Small intestine (tissue), 7 donors: ENCODE measurements at regions not wholly inside any gene's neighbourhood (a gene's known extent, or its start where the extent isn't known, plus 50 kb on each side); places are given as distances from the start of the nearest gene placed in this dataset.
"Not testable (repeated sequence)": the region's sequence is repeated elsewhere in the genome, so short reads cannot be mapped to it uniquely, and the experiment has no call there.

Experiments
- DNase-seq, 2 donors: peaks; one replicate each; pipeline versions ENCODE4 v3.0.0 to v3.0.0-alpha.2; 2013
- FAIRE-seq: peaks from 2 replicates; lab custom pipeline; 2012; peaks lifted over from hg19 to GRCh38; lab: Jason Lieb, UNC
- H3K27ac ChIP-seq, 3 donors: one replicate each; pipeline ENCODE4 v1.5.1; 2013; ENCODE audit warnings: low read length in 2 of 3, mild to moderate bottlenecking in 2 of 3, control low read depth in 1 of 3, inconsistent platforms in 1 of 3, low read depth in 1 of 3, moderate library complexity in 1 of 3
- H3K27me3 ChIP-seq, 3 donors: one replicate each; pipeline ENCODE4 v1.6.1; 2013; ENCODE audit warnings: low read length in 3 of 3, inconsistent platforms in 1 of 3; ENCODE audit not compliant: control insufficient read depth in 3 of 3, insufficient read depth in 3 of 3
- H3K36me3 ChIP-seq, 3 donors: one replicate each; pipeline ENCODE4 v1.6.1; 2013; ENCODE audit warnings: low read length in 3 of 3, inconsistent platforms in 1 of 3, low read depth in 1 of 3, mild to moderate bottlenecking in 1 of 3, moderate library complexity in 1 of 3; ENCODE audit not compliant: control insufficient read depth in 3 of 3, insufficient read depth in 2 of 3
- H3K4me1 ChIP-seq, 3 donors: one replicate each; pipeline ENCODE4 v1.6.1; 2013; ENCODE audit warnings: low read length in 2 of 3, inconsistent platforms in 1 of 3, low read depth in 1 of 3, mild to moderate bottlenecking in 1 of 3, moderate library complexity in 1 of 3; ENCODE audit not compliant: control insufficient read depth in 3 of 3, insufficient read depth in 2 of 3
- H3K4me3 ChIP-seq, 3 donors: one replicate each; pipeline ENCODE4 v1.5.1; 2013; ENCODE audit warnings: low read length in 3 of 3, control low read depth in 1 of 3, inconsistent platforms in 1 of 3, low read depth in 1 of 3, mild to moderate bottlenecking in 1 of 3, moderate library complexity in 1 of 3
- H3K9me3 ChIP-seq, 2 donors: one replicate each; pipeline ENCODE4 v1.6.1; 2013; ENCODE audit warnings: low read depth in 1 of 2, low read length in 1 of 2; ENCODE audit not compliant: control insufficient read depth in 2 of 2, insufficient read depth in 1 of 2
- WGBS, 3 donors: extraction: QIAGEN DNeasy Blood & Tissue Kit; methylation state at CpG; one replicate each; pipeline ENCODE4 v1.1.7; 2013; 5-methylcytosine and 5-hydroxymethylcytosine counted together
- donor health status: healthy with polysubstance abuse.
- donor health status: control.
- donor health status: control.
- donor health status: Bipolar disorder and iron deficiency.
- donor health status: healthy.

DNA sequence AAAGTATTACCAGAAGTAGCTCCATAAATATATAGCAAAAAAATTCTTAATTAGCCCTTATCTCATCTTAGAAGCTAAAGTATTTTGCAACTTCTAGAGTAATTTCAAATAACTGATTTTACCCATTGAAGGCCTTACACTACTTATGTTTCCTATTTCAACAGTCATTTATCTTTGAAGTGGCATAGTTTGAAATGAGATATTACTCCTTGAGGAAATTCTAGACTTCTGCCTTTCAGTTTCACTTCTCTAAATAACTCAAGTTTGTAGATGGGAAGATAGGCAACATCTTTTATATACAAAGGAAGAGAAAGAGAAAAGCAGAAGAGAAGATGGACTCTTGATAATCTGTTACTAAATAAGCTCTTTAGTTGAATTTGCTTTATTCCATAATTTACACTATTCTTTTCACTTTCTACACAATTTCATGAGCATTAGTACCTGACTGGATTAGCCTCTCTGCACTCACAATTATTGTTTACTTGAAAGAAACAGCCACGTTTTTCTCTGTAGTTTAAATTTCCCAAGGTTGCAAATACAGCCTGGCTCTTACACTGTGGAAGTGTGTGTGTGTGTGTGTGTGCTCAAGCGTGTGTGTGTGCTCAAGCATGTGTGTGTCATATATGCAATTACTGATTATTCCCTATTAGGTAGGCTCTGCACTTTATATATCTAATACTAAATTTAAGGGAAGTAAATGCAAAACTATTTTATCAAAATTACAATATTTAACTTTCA is 60.6 kb upstream of the EMB start:
- H3K36me3 ChIP-seq: no peaks in the 10 kb centered on the region
- no peak overlapping the region for H3K4me3 ChIP-seq
- no peaks in the 10 kb centered on the region for H3K4me1 ChIP-seq
- WGBS, 3 donors: 44 to 57% (median 49%) methylated on average over 2 of the region's 2 CpGs
- DNase-seq (peak in 1 of 2 donors; percentile 17), FAIRE-seq (no peak)
- H3K9me3 ChIP-seq: no peaks in the 10 kb centered on the region
- H3K27ac ChIP-seq: no peak overlapping the region
- H3K27me3 ChIP-seq: no peaks in the 10 kb centered on the region

DNA sequence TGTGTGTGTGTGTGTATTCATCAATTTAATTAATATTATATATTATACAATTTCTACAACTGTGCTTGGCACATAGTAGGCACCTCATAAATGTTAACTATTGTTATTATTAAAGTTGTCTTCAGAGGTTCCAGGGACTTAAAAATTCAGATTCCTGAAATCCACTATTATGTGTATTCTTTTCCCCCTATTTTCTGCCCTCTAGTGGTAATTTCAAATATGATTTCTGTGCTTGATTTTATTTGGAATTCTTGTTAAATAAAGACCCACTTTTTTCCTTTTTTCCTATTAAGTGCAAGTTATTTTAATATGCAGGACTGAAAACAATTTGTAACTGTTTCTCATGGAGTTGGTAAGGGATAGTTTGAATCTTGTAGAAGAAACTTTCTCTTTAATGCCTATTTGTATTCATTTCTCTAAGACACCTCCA is 72.0 kb upstream of the EMB start:
- H3K27ac ChIP-seq, H3K9me3 ChIP-seq, H3K4me1 ChIP-seq, H3K27me3 ChIP-seq, H3K36me3 ChIP-seq, H3K4me3 ChIP-seq: not testable (repeated sequence)
- peak; percentile 96 for FAIRE-seq
- DNase-seq: peak in 1 of 2 donors; percentile 3

DNA sequence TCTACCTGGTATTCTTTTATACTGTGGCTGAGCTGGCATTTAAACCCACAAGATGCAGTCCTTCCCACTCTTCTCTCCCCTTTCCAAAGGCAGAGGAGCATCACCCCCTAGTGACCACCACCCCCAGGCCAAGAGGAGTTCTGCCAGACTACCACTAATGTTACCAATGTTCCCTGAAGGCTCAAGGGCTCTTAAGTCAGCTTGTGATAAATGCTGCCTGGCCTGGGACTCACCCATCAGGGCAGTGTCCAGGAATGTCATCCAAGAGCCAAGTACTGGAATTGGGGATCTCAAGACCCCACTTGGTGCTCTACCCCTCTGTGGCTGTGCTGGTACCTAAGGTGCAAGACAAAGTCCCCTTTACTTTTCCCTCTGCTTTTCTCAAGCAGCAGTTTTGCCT is 80.0 kb upstream of the EMB start:
- not testable (repeated sequence) for H3K9me3 ChIP-seq, H3K27me3 ChIP-seq, FAIRE-seq, H3K27ac ChIP-seq, H3K4me3 ChIP-seq, DNase-seq, H3K4me1 ChIP-seq, H3K36me3 ChIP-seq

DNA sequence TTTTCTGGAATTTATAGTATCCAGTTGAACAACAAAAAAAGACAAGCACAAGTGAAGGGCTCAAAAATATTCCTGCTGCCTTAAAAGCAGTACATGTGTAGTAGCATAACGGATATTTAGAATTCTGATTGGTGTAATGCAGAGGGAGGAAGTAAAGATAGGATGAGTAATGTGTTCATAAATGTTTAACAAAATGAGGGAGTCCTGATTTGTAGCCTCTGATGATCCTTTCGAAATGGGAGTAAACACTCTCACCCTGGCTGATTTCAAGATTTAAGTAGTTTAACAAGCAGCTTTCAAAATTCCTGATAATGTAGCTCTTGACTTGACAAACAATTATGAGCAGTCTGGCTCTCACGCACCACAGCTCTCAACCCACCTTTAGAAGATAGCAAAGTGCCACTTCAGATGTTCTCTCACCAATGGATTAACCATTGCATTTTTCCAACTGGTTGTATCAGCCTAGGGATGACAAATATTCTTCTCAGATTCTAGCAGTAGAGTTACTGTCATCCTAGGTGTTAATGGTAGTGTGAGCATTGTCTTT is 86.5 kb upstream of the EMB start:
- not testable (repeated sequence) for H3K27ac ChIP-seq, H3K4me1 ChIP-seq, DNase-seq, FAIRE-seq, H3K4me3 ChIP-seq, H3K9me3 ChIP-seq, H3K36me3 ChIP-seq, H3K27me3 ChIP-seq
- WGBS, 3 donors: 58 to 69% (median 59%) methylated on average over 3 of the region's 3 CpGs

DNA sequence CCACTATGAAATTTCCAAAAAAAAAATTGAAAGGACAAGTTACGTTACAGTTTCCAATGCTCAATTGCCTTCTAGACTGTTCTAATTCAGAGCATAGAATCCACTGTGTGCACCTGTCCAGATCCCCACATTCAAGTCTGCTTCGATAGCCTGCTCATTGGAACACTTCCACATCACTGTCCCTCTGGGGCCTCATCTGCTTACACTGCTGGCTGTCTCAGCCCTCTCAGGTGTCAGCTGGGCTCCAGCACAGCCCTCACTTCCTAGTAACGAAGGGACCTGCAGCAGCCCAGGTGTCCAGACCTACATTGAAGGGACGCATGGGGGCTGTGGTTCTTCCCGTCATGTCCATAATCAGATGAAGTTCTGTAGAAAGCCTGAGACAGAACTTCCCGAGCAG is 94.3 kb upstream of the EMB start:
- no peak for DNase-seq
- no peak overlapping the region for H3K4me3 ChIP-seq
- no peaks in the 10 kb centered on the region for H3K27me3 ChIP-seq
- FAIRE-seq: no peak
- no peaks in the 10 kb centered on the region for H3K36me3 ChIP-seq
- no peak overlapping the region for H3K27ac ChIP-seq
- no peaks in the 10 kb centered on the region for H3K4me1 ChIP-seq
- 69 to 82% (median 76%) methylated on average over 6 of the region's 6 CpGs for WGBS, 3 donors
- peaks cover 0 to 4% of the 10 kb centered on the region in 2 donors for H3K9me3 ChIP-seq

DNA sequence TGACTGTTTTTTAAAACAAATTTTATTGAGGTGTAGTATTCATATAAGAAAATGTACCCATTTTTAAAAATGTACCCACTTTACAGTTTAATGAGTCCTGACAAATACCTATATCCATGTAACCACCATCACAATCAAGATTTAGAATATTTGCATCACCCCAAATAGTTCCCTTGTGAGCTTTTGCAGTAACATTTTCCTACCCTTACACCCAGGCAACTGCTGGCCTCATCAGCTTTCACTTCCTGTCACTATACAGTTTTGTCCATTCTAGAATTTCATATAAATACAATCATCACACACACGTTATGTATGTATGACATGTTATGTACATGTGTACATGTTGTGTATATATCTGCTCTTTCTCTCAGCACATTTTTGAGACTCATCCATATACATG is 96.4 kb upstream of the EMB start:
- H3K36me3 ChIP-seq, H3K4me3 ChIP-seq, FAIRE-seq, DNase-seq, H3K4me1 ChIP-seq, H3K27ac ChIP-seq, H3K27me3 ChIP-seq, H3K9me3 ChIP-seq: not testable (repeated sequence)
- WGBS, 3 donors: 54 to 75% (median 57%) methylated on average over 1 of the region's 1 CpG

DNA sequence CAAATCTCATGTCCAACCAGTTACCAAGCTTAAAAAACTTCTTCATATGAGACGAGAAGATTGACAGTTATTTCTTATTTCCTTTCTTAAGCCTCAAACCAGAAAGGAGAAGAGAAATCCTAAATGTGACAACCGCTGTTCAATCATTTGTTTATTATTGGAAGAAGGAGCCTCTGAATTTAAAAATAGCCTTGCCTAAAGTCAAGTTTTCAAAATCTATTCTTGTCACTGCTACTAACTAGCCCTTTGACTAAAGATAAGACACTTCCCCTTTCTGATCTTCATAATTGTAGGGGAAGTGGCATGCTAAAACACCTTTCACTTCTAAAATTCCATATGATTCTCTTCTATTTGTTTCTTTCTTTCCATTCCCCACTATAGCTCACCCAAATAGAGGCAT is 106.2 kb upstream of the EMB start:
- Histone ChIP-seq H3K4me1 (no peaks in the 10 kb centered on the region), H3K27ac (no peak overlapping the region), H3K36me3 (no peaks in the 10 kb centered on the region), H3K4me3 (no peak overlapping the region), H3K9me3 (no peaks in the 10 kb centered on the region), H3K27me3 (no peaks in the 10 kb centered on the region)
- DNase-seq: no peak
- FAIRE-seq: no peak
- WGBS, 3 donors: 74 to 90% (median 86%) methylated on average over 2 of the region's 2 CpGs

DNA sequence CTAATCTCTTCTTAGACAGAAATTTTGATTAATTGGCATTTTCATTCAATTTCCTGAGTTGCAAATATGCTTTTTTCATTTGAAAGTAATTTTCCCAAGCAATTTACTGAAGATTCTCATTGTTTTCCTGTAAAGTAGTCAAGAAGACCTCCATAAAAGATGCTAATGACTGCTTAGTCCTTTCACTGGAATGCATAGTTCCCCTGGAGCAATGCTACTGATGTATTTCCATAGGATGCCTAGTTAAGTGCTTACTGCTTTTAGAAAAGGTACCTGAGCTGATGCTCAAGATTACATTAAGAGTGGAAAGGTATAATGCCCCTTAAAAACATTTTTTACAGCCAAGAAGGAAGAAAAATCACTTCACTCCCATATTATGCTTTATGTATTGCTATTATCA is 109.2 kb upstream of the EMB start:
- no peak overlapping the region for H3K27ac ChIP-seq
- DNase-seq: no peak
- no peaks in the 10 kb centered on the region for H3K4me1 ChIP-seq
- no peaks in the 10 kb centered on the region for H3K27me3 ChIP-seq
- FAIRE-seq: no peak
- H3K9me3 ChIP-seq: no peaks in the 10 kb centered on the region
- no peaks in the 10 kb centered on the region for H3K36me3 ChIP-seq
- H3K4me3 ChIP-seq: no peak overlapping the region

DNA sequence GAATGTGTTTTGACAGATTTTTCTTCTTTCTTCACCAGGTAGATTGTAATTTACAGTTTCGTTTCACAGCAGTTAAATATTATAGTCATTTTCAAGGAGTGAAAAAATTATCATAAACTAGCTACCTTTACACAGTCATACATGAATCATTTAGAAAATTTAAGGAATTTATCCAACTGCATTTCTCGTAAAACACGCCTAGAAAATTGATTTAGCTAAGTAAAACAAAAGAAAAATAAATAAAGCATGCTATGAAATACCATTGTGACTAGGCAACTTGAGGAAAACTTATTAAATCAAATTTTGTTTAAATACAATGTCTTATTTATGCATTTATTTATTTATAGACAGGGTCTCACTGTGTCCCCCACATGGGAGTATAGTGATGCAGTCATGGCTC is 109.9 kb upstream of the EMB start:
- Histone ChIP-seq H3K27ac (no peak overlapping the region), H3K4me3 (no peak overlapping the region), H3K9me3 (no peaks in the 10 kb centered on the region), H3K4me1 (no peaks in the 10 kb centered on the region), H3K27me3 (no peaks in the 10 kb centered on the region), H3K36me3 (no peaks in the 10 kb centered on the region)
- FAIRE-seq: no peak
- WGBS, 3 donors: 83 to 92% (median 87%) methylated on average over 3 of the region's 3 CpGs
- no peak for DNase-seq
